ENCODE measurements at regions not wholly inside any gene's neighbourhood (a gene's known extent, or its start where the extent isn't known, plus 50 kb on each side); places are given as distances from the start of the nearest gene placed in this dataset.

DNA sequence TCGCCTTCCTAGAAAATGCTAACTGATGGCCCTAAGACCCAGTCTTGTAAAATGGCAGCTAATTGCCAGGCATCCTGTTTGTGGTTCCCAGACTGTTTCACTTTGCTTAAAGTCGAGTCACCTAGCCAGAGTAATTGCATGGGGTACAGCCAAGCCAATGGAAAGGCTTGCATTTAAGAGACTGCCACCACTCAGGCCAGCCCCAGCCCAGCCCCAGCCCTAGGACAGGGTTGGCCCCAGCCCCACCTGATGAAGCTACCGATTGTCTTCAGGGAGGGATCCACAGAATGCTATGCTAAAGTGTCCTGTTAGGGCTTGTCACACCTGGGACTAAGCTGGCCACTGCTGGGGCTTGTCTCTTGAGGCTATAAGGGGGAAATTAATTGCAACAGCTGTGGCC, 194.6 kb upstream of the KLF3 start:
- TF ChIP-seq SP1 (CRISPR knock-in tag; conservative IDR thresholded peaks at IDR 0.05): no peak
- TF ChIP-seq, protein P1, sequence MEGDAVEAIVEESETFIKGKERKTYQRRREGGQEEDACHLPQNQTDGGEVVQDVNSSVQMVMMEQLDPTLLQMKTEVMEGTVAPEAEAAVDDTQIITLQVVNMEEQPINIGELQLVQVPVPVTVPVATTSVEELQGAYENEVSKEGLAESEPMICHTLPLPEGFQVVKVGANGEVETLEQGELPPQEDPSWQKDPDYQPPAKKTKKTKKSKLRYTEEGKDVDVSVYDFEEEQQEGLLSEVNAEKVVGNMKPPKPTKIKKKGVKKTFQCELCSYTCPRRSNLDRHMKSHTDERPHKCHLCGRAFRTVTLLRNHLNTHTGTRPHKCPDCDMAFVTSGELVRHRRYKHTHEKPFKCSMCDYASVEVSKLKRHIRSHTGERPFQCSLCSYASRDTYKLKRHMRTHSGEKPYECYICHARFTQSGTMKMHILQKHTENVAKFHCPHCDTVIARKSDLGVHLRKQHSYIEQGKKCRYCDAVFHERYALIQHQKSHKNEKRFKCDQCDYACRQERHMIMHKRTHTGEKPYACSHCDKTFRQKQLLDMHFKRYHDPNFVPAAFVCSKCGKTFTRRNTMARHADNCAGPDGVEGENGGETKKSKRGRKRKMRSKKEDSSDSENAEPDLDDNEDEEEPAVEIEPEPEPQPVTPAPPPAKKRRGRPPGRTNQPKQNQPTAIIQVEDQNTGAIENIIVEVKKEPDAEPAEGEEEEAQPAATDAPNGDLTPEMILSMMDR (IDR thresholded peaks at IDR 0.05): no peak
- no peak for TF ChIP-seq ZNF396 (CRISPR knock-in tag; IDR thresholded peaks at IDR 0.05; ENCODE audit: borderline replicate concordance)
- TF ChIP-seq NR1H2 (CRISPR knock-in tag; IDR thresholded peaks at IDR 0.05): no peak
- no peak for TF ChIP-seq FOXK1 (CRISPR knock-in tag; IDR thresholded peaks at IDR 0.05)
- no peak for TF ChIP-seq TCF7 (CRISPR knock-in tag; IDR thresholded peaks at IDR 0.05; ENCODE audit: low read depth)
- TF ChIP-seq, protein P2, sequence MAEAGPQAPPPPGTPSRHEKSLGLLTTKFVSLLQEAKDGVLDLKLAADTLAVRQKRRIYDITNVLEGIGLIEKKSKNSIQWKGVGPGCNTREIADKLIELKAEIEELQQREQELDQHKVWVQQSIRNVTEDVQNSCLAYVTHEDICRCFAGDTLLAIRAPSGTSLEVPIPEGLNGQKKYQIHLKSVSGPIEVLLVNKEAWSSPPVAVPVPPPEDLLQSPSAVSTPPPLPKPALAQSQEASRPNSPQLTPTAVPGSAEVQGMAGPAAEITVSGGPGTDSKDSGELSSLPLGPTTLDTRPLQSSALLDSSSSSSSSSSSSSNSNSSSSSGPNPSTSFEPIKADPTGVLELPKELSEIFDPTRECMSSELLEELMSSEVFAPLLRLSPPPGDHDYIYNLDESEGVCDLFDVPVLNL (CRISPR knock-in tag; IDR thresholded peaks at IDR 0.05; ENCODE audit: borderline replicate concordance, low read depth): no peak
- TF ChIP-seq ELF4 (CRISPR knock-in tag; IDR thresholded peaks at IDR 0.05; ENCODE audit: low read depth): no peak
- no peak for TF ChIP-seq E2F5 (CRISPR knock-in tag; IDR thresholded peaks at IDR 0.05)
- TF ChIP-seq IRF2 (CRISPR knock-in tag; IDR thresholded peaks at IDR 0.05; ENCODE audit: borderline replicate concordance, low read depth): no peak
- TF ChIP-seq, protein P3, sequence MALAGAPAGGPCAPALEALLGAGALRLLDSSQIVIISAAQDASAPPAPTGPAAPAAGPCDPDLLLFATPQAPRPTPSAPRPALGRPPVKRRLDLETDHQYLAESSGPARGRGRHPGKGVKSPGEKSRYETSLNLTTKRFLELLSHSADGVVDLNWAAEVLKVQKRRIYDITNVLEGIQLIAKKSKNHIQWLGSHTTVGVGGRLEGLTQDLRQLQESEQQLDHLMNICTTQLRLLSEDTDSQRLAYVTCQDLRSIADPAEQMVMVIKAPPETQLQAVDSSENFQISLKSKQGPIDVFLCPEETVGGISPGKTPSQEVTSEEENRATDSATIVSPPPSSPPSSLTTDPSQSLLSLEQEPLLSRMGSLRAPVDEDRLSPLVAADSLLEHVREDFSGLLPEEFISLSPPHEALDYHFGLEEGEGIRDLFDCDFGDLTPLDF (CRISPR knock-in tag; IDR thresholded peaks at IDR 0.05): no peak
- TF ChIP-seq, protein P4, sequence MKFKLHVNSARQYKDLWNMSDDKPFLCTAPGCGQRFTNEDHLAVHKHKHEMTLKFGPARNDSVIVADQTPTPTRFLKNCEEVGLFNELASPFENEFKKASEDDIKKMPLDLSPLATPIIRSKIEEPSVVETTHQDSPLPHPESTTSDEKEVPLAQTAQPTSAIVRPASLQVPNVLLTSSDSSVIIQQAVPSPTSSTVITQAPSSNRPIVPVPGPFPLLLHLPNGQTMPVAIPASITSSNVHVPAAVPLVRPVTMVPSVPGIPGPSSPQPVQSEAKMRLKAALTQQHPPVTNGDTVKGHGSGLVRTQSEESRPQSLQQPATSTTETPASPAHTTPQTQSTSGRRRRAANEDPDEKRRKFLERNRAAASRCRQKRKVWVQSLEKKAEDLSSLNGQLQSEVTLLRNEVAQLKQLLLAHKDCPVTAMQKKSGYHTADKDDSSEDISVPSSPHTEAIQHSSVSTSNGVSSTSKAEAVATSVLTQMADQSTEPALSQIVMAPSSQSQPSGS (CRISPR knock-in tag; IDR thresholded peaks at IDR 0.05; ENCODE audit: borderline replicate concordance, low read depth): no peak
- TF ChIP-seq ZNF423 (CRISPR knock-in tag; IDR thresholded peaks at IDR 0.05): no peak
